ENCODE measurements at regions not wholly inside any gene's neighbourhood (a gene's known extent, or its start where the extent isn't known, plus 50 kb on each side); places are given as distances from the start of the nearest gene placed in this dataset.

DNA sequence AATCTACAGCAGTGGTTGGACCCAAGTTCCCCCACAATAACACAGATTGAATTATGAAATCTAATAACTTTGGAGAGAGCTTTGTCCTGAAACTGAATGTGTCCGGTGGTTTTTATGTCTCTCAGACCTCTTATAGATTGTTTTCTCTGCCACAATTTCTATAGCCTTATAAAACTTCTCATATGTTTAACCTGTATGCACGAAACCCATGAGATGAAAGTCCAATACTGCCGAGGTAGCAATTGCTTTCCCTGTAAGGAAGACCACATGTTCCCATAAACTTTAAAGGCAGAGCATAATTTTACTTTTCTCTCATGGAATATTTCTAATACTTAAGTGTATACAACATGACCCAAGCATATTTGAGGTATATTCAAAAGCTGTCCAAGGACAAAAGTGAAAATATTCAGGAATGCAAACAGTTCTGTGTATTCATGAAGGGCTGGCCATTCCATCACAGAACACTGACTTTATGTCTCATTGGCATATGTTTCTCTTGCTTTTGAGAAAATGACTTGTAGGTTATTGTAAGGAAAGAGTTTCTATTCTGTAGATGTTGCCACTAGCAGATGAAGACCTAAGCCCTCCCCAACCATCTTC lies 94.4 kb upstream of the TLE4 start:
- DNase-seq (ENCODE audit: low read depth) = no peak
- H3K4me3 ChIP-seq (replicated peaks; ENCODE audit: low read depth, low read length) = no peak overlapping the region
- TF ChIP-seq CTCF (IDR thresholded peaks at IDR 0.05; ENCODE audit: low read length, missing control alignments) = no peak

DNA sequence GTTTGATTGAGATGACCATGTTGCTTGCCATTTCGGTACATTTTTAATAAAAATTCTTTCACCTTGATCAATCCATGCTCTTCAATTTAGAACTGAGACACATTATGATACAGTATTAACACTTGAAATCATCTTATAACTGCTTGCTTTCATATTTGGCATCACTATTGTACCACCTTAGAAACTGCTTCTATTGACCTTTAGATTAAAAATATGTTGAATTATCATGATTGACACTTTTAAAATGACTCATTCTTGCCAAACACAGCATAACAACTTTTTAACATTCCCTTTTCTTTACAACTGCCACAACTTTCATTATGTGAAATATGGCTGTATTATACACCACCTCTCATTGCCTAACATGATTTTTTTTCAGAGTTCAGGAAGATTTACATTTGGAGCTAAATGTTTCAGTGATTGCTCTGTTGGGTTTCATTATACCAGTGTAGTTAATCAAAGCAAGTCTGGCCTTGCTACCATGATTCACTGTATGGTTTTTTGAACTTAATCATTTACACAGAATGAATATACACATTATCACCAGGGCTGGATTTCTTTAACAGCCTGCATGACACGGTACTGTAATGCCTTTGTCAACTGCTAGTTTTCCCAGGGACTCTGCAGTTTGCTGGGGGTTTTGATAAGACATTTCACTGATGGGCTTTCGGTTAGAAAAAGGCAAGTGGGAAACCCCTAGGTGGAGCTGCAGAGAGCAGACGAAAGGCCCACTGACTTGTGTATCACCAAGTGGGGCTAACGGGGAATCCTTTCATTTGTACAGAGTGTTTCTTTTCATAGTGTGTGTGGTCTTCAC lies 93.6 kb upstream of the TLE4 start:
- DNase-seq (ENCODE audit: low read depth) = peak; percentile 14
- no peak overlapping the region for H3K4me3 ChIP-seq (replicated peaks; ENCODE audit: low read depth, low read length)
- peak; percentile 35 for TF ChIP-seq CTCF (IDR thresholded peaks at IDR 0.05; ENCODE audit: low read length, missing control alignments)

- no peak for DNase-seq (ENCODE audit: low read depth)
- no peak overlapping the region for H3K4me3 ChIP-seq (replicated peaks; ENCODE audit: low read depth, low read length)
- no peak for TF ChIP-seq CTCF (IDR thresholded peaks at IDR 0.05; ENCODE audit: low read length, missing control alignments)
These were observed 91.1 kb upstream of the TLE4 start for GRCh38 chr9:79480639-79481038.

DNA sequence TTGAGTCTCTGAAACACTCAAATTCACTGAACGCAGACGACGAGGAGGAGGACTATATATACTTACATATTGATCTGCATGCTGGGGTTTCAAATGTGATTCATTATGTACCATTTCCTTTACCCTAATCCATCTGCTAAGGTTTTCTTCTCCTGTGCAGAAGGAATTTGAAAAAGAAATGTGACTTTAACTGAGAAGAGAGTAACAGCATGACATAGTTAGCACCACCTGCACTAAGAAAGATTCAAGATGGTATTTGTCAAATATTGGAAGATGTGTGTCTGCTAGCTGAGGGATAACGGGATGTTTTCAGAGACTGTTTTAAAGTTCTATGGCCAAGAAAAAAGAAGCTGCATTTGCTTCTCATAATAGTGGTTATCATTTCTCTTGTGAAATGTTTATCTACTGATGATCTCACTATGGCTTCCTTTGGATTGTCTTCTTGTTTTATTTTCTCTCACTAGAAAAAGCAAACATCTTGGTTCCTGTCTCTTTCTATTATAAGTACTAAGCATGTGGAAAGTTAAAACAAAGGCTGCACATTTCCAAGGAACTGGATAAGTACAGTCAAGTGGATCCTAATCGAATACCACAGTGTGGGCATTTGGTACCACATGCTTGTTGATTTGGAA lies 89.8 kb upstream of the TLE4 start:
- no peak for DNase-seq (ENCODE audit: low read depth)
- TF ChIP-seq CTCF (IDR thresholded peaks at IDR 0.05; ENCODE audit: low read length, missing control alignments) = no peak

GRCh38 chr9:79485258-79485657 lies 86.5 kb upstream of the TLE4 start:
- no peak for DNase-seq (ENCODE audit: low read depth)
- no peak for TF ChIP-seq CTCF (IDR thresholded peaks at IDR 0.05; ENCODE audit: low read length, missing control alignments)
- no peak overlapping the region for H3K4me3 ChIP-seq (replicated peaks; ENCODE audit: low read depth, low read length)

More for the DNA sequence above, 89.8 kb upstream of the TLE4 start:
- H3K4me3 ChIP-seq (replicated peaks; ENCODE audit: low read depth, low read length) = no peak overlapping the region

GRCh38 chr9:79489261-79490000 lies 82.3 kb upstream of the TLE4 start:
- no peak overlapping the region for H3K4me3 ChIP-seq (replicated peaks; ENCODE audit: low read depth, low read length)
- DNase-seq (ENCODE audit: low read depth) = peak; percentile 53
- no peak for TF ChIP-seq CTCF (IDR thresholded peaks at IDR 0.05; ENCODE audit: low read length, missing control alignments)

Data from fibroblast of pulmonary artery (primary cell).